ENCODE measurements at regions not wholly inside any gene's neighbourhood (a gene's known extent, or its start where the extent isn't known, plus 50 kb on each side); places are given as distances from the start of the nearest gene placed in this dataset.

DNA sequence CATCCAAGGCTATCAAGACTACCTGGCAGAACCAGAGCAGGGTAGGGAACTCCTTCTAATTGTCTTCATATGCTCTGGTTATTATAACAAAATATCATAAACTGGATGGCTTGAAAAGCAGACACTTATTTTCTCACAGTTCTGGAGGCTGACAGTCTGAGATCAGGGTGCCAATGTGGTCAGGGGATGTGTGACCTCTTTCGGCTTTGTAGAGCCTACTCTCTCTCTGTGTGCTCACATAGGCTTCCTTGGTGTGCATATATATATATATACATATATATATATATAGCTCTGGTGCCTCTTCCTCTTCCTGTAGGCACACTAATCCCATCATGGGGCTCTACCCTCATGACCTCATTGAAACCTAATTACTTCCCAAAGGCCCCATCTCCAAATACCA lies 101.6 kb downstream of the ARL6IP6 start:
- TF ChIP-seq, protein P1, sequence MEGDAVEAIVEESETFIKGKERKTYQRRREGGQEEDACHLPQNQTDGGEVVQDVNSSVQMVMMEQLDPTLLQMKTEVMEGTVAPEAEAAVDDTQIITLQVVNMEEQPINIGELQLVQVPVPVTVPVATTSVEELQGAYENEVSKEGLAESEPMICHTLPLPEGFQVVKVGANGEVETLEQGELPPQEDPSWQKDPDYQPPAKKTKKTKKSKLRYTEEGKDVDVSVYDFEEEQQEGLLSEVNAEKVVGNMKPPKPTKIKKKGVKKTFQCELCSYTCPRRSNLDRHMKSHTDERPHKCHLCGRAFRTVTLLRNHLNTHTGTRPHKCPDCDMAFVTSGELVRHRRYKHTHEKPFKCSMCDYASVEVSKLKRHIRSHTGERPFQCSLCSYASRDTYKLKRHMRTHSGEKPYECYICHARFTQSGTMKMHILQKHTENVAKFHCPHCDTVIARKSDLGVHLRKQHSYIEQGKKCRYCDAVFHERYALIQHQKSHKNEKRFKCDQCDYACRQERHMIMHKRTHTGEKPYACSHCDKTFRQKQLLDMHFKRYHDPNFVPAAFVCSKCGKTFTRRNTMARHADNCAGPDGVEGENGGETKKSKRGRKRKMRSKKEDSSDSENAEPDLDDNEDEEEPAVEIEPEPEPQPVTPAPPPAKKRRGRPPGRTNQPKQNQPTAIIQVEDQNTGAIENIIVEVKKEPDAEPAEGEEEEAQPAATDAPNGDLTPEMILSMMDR (IDR thresholded peaks at IDR 0.05; ENCODE audit: insufficient read depth, low read length, poor library complexity, severe bottlenecking) = no peak
- TF ChIP-seq EZH2phosphoT487 (conservative IDR thresholded peaks at IDR 0.05; ENCODE audit: low read length) = no peak

Measured in SU-DHL-6 (cell line).